ENCODE measurements at regions not wholly inside any gene's neighbourhood (a gene's known extent, or its start where the extent isn't known, plus 50 kb on each side); places are given as distances from the start of the nearest gene placed in this dataset.

- TF ChIP-seq POLR2A (IDR thresholded peaks at IDR 0.05): no peak
- no peak for TF ChIP-seq CTCF (IDR thresholded peaks at IDR 0.05)
Measured at GRCh38 chr12:67780580-67781084, 132.1 kb downstream of the DYRK2 start.
